GM19438 (cell line): ENCODE measurements at regions not wholly inside any gene's neighbourhood (a gene's known extent, or its start where the extent isn't known, plus 50 kb on each side); places are given as distances from the start of the nearest gene placed in this dataset.

ENCODE experiments used
- ATAC-seq: cut with Tn5 transposase; IDR thresholded peaks from one replicate; pipeline ENCODE4 v1.9.1; 2021; ENCODE audit warnings: low read depth; ENCODE audit not compliant: unreplicated experiment

DNA sequence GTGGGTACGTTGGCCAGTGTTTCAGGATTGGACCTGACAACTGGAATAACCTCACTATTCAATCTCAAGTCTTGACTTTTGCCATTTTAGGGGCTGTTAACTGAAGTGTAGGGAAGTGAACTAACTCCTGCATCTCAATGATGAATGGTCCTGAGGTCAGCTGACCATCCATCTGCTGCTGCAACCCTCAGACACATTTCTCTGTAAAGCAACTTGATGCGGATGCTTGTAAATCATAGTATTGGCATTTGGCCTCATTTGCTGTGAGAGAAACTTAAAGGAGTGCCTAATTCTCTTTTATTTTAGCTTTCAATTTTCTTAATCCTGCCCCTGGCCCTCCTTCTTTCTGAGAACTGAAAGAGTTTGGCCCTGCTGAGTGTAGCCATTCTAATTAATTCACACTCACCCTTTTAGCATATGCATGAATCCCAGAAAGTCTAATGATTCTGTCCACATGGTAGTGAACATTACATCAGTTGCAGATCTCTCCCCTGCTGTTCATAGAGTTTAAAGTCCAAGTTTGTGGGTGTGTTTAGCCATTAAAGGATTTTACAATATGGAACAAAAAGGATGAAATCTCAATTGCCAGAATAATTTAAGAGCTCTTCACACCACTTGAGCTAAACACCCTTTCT, 1531.4 kb upstream of the SLC10A2 start:
- ATAC-seq: no peak

DNA sequence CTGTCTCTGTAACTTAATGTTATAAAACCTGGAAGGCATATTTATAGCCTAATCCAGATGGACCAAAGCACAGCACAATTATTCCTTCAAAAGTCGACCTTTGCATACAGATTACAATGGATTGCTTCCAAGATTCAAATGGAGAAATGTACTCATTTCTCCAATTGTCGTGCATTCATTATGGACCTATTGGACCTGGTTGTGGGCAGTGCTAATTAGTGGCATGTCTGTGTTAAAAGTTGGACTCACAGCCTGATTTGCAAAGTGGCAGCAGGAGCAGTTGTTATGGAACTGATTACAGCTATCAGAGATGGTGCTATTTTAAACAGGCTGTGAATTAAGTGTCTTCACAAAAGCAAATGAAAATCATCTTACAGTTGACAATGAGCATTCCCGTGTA, 1529.3 kb upstream of the SLC10A2 start:
- no peak for ATAC-seq

DNA sequence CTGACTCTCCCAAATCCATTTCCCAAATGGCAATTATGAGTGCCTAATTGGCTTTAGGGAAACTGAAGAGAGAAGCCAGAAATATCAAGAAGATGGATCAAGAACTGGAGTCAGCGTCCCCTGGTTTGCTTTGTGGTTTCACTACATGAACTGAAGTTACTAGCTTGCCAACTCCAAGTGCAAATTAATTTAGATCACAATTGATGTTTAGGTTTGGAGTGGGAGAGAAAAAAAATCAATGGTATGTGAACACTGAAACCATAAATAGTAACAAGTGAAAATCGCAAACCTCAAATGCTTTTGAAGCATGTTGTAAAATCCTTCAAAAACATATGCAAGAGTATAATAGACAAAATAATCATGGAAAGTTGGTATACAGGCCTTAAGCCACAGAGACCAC, 1528.6 kb upstream of the SLC10A2 start:
- ATAC-seq: no peak

DNA sequence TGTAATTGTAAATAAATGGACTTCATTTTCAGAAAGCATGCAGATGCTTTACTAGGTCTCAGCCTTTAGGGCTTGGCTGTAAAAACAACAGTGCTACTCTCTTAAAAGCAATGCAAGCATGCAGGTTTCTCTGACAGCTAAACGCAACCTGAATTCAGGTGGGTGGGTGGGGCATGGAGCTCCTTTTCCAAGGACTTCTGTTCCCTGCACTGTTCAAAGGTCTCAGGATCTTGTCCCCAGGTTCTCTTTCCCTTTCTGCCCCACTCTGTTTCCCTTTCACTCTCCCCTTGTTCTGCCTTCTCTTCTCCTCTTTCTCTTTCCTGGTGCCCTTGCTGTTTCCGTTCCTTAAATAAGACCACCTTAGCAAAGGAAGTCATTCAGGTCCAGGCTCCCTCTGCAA, 1527.5 kb upstream of the SLC10A2 start:
- no peak for ATAC-seq

DNA sequence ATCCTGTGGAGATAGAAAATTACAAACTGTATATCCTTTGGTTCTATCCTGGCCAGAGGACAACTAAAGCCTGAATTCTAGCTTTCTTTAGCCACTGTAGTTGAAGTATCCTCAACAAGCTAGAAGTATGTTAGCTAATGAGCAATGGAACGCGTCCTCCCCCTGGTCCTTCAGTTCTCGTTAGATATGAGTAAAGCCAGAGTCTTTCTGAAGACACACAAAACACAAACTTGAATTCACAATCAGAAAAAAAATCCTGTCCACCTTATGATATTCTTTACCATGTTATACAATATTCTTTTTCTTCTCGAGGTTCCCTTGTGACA, 1527.0 kb upstream of the SLC10A2 start:
- ATAC-seq: no peak

DNA sequence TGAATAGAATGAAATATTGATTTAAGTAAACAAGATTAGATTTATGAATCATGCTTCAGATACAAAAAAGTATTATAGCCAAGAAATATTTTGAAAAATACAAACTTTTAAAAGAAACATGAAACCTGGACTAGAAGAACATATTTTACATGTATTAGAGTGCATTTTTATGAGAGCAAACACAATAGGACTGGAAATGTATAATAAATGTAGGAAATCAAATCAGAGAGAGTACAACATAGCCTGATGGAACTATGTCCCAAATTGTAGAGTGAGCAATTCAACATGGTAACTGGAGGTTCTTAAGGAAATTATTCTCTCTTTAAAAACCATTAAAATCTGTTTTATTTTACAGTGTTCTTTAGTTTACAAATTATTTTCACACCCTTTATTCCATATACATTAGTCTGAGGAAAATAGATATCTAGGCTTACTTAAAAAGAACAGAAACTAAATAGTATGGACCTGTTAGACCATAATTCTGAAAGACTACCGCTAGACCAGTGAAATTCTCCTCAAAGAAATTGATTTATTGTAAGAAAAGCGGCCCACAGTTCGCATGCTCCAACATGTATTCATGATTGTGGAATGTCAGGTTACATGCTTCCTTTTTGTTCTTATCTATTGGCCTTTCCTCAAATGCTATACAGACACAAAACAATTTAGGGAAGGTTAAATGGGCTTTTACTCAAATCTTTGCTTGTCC, 1526.5 kb upstream of the SLC10A2 start:
- no peak for ATAC-seq

DNA sequence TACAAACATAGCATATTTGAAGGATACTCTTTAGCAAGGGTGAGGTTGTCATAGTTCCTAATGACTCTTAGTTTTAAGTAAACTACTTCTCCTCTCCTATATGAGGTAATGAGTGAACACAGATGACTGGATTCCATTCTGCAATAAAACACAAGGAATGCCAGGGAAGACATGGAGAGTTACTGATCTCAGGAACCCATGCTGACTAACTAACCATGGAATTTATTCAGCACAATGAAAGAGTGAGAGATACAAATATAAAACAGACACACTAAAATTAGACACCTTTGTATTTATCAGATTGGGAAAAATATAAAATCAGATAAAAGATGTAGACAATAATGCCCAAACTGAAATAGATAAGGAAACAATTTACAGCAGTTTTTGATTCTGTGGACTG, 1525.9 kb upstream of the SLC10A2 start:
- no peak for ATAC-seq

DNA sequence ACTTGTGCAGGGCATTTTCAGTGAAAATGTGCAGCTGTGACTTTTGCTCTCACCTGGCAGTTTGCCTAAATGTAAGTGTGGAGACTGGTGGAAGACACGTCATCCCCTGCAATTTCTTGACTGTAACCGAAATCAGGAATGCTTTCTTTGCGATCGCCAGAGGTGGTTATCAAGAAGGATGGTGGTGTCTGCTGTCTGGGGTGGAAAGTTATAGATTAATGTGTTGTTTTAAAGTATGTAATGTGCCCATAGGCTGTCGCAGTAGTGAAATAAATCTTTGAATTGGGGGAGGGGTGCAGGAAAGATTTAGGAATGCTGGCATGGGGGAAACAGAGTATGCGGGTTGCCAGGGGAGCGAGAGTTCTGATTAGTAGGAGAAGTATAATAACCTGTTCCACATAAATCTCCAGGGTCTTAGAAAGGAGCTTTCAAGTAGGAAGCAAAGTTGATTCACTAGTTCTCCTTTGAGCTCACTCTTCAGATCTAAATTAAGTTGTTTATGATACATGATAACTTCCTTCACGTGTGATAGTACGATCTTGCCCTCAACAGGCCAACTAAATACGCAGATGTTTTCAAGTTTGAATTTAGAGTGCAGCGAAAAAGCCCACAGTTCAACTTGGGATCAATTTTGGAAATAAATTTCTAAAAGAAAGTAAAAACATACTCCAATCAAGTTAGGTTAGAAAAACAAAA, 1520.0 kb upstream of the SLC10A2 start:
- ATAC-seq: no peak

DNA sequence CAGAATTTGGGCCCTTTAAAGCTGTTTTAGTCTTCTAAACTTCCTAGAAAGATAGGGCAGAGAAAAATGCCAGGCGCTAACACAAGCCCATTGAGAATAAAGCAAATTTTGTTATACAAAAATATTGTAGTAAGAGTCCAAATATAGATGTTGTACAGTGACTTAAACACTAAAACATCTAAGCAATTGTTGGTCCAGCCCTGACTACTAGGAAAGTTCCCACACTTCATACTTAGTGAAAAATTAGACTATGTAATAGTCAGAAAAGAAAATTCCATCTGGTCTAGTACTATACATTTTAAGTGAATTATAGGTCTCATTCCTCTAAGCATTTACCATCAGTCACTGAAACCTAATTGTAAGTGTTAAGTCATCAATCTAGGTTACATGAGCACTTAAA, 1518.3 kb upstream of the SLC10A2 start:
- no peak for ATAC-seq

DNA sequence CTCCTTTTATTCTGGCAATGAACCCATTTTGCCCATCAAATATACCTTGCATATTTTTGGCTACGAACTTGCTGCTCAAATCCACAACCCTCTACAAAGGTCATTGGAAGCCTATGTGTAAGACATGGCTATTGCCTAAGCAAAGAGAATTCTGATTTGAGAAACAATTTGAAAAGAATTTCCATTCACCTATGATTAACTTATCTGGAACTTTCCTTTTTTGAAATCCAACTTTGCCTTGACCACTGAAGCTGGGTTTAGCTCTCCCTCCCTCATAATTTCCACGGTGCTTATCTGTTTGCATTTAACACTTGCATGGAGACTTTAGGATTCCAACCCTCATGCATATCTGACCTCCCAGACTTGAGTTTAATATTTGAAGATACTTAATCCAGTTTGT, 1514.7 kb upstream of the SLC10A2 start:
- no peak for ATAC-seq

DNA sequence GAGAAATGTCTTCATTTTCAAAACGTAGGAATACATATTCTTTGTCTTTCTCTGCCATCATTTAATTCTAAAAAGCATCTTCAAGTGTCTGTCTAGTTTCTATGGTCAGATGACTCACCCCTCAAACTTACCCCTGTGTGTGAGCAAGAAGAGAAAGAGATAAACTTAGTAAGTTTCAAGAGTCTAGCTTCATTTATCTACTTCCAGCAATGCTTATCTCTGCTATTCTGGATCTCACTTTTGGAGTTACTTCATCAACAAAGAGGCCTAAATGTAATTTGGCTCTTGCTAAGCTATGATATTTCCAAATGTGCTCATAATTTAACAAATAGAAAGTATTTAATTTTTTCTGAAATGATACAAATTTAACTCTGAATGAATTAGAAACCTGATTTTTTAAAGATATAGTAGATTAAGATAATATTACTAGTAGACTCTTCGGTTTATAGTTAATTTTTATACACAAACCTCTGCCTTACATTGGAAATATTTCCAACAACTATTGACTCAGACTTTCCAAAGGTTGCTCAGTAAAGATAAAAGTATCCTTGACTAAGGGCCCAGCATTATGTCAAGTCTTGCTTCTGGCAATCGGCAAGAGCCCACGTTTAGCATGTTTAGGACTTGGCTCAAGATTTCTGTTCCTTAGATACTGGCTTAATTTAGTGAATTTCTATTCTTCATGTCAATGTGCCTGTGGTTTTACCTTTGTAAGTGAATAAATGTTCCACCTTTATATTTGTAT, 1511.0 kb upstream of the SLC10A2 start:
- ATAC-seq: no peak

DNA sequence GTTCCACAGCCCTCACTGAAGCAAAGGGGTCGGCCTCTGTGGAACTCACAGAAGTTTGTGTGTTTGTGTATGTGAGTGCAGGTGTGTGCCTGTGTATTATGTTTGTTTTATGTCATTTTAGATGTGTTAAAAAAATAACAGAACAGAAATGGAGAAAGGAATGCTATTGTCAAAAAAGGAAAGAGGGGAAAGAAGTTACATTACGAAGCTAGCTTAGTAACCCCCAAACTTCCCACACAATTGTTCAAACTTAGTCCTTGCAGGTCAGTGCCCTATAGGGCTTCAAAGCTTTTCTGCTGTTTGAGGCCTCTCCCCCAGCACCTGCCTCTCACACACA, 1505.6 kb upstream of the SLC10A2 start:
- ATAC-seq: no peak

DNA sequence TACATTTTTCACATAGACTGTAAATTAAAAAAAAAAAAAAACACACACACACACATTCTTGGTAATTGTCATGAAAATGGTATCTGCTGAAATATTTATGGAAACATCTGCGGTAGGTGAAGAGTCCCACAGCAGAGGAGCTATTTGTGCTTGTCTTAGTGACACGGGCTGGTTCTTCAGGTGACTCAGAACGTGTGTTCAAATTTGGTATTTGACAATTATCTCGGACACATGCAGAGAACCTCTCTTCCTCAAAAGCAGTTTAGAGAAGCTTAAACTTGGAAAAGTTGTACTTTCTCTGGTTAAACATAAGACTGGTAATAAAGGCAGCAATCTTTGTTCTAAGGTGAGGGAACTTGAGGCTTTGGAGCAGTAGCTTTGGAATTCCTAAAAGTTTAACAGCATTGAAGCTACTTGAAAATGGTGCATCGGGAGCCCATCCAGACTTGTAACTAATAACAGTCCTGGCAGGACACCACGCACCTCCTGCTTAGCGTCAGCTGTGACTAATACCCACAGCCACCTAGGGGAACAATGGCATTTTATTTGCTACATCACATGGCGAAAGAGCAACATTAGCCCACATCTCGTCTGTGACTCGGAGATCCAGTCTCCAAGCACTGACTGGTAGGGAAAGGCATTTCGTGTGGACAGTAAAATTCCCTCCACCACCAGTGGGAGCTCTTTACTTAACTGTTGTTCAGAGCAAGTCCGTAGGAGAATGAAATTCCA, 1505.1 kb upstream of the SLC10A2 start:
- ATAC-seq: no peak

DNA sequence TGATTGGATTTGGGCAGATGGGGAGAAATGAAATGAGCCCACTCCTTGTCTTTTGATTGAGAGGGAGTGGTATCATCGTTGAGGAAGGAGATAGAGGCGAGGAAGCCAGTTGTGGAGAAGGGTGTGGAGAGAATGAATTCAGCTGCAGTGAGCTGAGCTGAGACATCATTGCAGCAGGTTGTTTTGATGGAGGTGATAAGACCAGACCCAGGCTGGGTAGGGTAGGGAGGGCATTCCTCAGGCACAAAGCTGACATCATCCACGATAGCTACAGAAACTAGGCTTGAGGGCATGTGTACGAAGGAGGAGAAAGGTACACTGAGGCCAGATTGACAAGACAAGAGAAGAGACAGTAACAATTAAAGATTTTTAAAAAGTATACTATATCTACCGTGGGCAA, 1500.9 kb upstream of the SLC10A2 start:
- ATAC-seq: no peak

DNA sequence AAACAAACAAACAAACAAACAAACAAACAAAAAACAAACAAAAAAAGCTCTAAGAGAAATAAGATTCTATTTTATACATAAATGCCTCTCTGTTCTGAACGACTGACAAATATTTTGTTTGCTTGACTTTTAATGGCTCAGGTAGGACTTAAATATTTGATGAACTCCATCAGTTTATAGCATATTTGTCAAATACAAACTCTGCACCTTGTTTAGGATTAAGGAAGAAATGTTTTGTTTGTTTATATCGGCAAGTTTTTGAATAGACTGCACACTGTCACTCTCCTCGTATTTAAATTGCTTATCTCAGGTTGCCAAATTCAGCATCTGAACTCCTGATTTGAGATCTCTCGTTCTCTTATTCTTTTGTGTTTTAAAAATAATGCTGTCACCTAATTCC, 1499.7 kb upstream of the SLC10A2 start:
- no peak for ATAC-seq

DNA sequence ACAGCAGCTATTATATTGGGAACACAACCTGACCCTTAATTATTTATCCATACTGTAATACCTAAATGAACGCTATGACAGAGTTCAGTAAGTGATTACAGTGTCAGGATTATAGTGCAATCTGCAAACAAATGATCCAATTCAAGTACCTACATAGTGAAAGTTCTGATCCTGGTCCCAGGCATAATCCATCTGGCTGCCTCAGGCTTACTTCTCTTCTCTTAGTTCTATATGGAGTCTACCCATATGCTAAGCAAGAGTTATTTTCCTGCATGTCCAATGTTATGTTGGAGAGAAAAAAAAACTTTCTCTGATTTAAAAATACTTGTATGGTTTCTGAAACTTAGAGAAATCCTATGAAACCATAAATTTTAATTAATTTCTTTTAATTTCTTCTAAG, 1487.7 kb upstream of the SLC10A2 start:
- no peak for ATAC-seq

DNA sequence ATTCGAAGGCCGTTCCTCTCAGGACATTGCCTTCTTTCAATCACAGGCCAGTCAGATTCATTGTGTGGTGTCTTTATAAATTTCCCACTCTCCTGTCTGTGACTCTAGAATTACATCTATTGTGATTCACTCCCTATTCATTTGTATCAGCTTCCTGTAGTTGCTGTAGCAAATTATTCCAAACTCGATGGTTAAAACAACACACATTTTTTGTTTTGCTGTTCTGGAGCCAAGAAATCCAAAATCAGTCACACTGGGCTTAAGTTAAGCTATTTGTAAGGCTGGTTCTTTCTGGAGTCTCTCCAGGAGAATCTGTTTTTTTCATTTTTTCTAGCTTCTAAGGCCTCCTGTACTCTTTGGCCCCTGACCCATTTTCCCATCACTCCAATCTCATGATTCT, 1487.0 kb upstream of the SLC10A2 start:
- no peak for ATAC-seq

DNA sequence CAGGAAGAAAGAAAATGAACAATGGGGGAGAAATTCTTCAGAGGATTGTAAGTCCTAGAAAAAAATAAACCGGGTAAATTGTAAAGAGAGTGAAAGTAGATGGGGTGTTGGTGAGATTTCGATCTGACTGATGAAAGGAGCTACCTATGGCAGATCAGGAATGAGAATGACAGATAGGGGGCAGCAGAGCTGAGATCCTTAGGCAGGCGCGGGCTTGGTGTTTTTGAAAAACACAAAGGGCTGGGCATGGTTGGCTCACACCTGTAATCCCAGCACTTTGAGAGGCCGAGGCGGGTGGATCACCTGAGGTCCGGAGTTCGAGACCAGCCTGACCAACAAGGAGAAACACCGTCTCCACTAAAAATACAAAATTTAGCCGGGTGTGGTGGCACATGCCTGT, 1468.6 kb upstream of the SLC10A2 start:
- ATAC-seq: no peak

DNA sequence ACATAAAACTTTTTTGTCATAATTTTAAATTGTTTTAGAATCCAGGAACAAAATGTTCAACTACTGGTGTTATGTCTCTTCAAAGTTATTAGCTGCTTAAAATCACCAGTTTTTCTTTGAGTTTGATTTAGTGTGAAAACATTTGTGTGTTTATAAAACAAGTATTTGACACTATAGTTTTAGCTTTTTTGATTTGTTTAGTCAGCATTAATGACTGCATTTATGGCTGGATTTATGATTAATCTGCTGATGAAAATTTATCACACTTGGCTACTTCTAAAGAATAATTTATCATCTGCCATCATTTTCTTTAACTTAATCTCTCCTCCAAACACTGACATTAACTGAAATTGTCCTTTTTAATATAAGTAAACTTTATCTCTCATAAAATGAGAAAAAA, 1465.9 kb upstream of the SLC10A2 start:
- ATAC-seq: no peak

DNA sequence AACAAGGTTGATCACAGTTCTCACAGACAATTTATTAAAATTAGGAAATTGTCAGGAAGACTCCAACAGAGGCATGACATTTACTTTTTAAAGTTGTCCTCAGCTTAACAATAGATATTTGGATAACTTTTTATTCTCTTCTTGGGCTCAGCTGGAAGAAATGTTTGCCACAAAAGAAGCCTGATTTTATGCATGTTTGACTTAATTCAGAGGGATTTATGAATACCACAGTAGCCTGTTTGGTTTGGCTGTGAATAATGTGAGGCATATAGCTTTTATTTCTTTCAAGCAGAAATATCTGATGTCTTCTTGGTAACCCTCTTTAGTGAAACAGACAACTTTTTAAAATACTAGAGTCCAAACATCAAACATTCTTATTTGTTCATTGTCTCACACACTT, 1464.5 kb upstream of the SLC10A2 start:
- no peak for ATAC-seq

DNA sequence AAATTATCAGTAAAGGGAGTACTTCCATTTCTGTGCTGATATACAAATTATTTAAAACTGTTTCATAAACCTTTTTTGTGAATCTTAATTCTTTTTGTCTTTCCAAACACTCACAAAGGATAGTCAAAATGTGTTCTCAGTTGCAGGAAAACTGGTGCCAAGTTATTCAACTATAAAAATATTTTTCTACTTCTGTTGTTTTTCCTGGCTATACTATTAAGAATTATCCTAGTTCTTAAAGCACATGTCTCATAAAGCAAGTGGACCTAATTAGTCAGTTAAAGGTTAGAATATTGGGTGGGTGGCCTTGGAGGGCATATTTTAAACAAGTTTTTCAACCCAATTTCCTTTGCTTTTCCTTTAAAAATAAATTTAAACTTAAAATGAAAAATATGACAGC, 1460.3 kb upstream of the SLC10A2 start:
- no peak for ATAC-seq
